VCaP (cell line): ENCODE measurements at regions not wholly inside any gene's neighbourhood (a gene's known extent, or its start where the extent isn't known, plus 50 kb on each side); places are given as distances from the start of the nearest gene placed in this dataset.

ENCODE experiments used
- H3K27ac ChIP-seq: fragments of 450-650 bp; 2 replicates; pipeline ENCODE4 v1.5.1; 2017
- CTCF ChIP-seq: fragments of 450-650 bp; conservative IDR thresholded peaks from 2 replicates; pipeline ENCODE4 v1.5.1; 2017; ENCODE audit warnings: mild to moderate bottlenecking, moderate library complexity

GRCh38 chr14:29039171-29039570 is 272.6 kb downstream of the FOXG1 start:
- H3K27ac ChIP-seq: no peak overlapping the region
- no peak for TF ChIP-seq CTCF

GRCh38 chr14:29042551-29042950 is 276.0 kb downstream of the FOXG1 start:
- TF ChIP-seq CTCF: no peak
- H3K27ac ChIP-seq: no peak overlapping the region

GRCh38 chr14:29043737-29044136 is 277.1 kb downstream of the FOXG1 start:
- TF ChIP-seq CTCF: no peak
- no peak overlapping the region for H3K27ac ChIP-seq

- no peak for TF ChIP-seq CTCF
- no peak overlapping the region for H3K27ac ChIP-seq
These were observed 278.6 kb downstream of the FOXG1 start for GRCh38 chr14:29045237-29045636.

GRCh38 chr14:29054119-29054518 is 287.5 kb downstream of the FOXG1 start:
- TF ChIP-seq CTCF: no peak

GRCh38 chr14:29056041-29056566 is 289.5 kb downstream of the FOXG1 start:
- no peak for TF ChIP-seq CTCF
- no peak overlapping the region for H3K27ac ChIP-seq

More at GRCh38 chr14:29054119-29054518, 287.5 kb downstream of the FOXG1 start:
- no peak overlapping the region for H3K27ac ChIP-seq

- no peak overlapping the region for H3K27ac ChIP-seq
- no peak for TF ChIP-seq CTCF
These were observed 295.1 kb downstream of the FOXG1 start for GRCh38 chr14:29061702-29062101.
